HK-2 (cell line): ENCODE measurements at regions not wholly inside any gene's neighbourhood (a gene's known extent, or its start where the extent isn't known, plus 50 kb on each side); places are given as distances from the start of the nearest gene placed in this dataset.
"Not testable (repeated sequence)": the region's sequence is repeated elsewhere in the genome, so short reads cannot be mapped to it uniquely, and the experiment has no call there.

Experiments used
- DNase-seq: peaks from one replicate; pipeline ENCODE4 v3.0.0-alpha.2; 2018; ENCODE audit not compliant: unreplicated experiment

- DNase-seq: no peak
These were observed 144.0 kb upstream of the PHACTR3 start for GRCh38 chr20:59460352-59460751.

DNA sequence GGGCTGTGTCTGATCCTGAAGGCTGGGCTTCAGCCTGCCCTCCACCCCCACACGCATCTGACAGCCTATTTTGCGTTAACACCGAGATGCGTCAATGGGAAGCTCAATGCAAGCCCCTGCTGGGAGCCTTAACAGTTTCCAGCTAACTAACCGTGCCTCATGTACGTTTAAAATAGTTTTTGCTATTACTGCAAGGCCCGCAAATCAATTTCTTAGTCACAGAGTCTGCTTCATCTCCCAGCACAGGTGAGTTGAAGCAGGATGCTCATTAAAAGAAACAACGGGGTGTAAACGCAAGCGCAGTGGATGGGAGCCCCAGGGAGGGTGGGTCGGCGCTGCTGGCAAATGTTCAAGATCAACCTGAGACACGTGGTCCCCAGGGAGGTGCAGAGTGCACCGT lies 142.8 kb upstream of the PHACTR3 start:
- no peak for DNase-seq

- no peak for DNase-seq
These were observed 142.1 kb upstream of the PHACTR3 start for GRCh38 chr20:59462249-59462648.

- no peak for DNase-seq
These were observed 140.8 kb upstream of the PHACTR3 start for GRCh38 chr20:59463541-59463940.

- DNase-seq: no peak
These were observed 138.1 kb upstream of the PHACTR3 start for GRCh38 chr20:59466107-59466815.

DNA sequence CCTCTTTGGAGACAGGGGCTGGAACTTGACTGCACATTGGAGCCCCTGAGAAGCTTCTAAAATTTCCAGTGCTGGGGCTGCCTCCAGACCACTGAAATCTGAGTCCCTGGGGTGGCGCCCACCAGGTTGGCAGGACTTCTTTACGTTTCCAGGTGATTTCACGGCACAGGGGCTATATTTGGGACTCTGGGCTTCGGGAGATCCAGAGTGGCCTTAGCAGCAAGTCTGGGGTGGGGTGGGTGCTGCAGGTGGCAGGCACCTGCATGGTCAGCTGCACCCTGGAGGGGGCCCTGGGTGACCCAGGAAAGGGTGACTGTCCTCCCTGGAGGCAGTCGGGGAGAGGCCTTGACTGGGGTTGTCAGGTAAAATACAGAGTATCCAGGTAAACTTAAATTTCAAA lies 135.5 kb upstream of the PHACTR3 start:
- no peak for DNase-seq

DNA sequence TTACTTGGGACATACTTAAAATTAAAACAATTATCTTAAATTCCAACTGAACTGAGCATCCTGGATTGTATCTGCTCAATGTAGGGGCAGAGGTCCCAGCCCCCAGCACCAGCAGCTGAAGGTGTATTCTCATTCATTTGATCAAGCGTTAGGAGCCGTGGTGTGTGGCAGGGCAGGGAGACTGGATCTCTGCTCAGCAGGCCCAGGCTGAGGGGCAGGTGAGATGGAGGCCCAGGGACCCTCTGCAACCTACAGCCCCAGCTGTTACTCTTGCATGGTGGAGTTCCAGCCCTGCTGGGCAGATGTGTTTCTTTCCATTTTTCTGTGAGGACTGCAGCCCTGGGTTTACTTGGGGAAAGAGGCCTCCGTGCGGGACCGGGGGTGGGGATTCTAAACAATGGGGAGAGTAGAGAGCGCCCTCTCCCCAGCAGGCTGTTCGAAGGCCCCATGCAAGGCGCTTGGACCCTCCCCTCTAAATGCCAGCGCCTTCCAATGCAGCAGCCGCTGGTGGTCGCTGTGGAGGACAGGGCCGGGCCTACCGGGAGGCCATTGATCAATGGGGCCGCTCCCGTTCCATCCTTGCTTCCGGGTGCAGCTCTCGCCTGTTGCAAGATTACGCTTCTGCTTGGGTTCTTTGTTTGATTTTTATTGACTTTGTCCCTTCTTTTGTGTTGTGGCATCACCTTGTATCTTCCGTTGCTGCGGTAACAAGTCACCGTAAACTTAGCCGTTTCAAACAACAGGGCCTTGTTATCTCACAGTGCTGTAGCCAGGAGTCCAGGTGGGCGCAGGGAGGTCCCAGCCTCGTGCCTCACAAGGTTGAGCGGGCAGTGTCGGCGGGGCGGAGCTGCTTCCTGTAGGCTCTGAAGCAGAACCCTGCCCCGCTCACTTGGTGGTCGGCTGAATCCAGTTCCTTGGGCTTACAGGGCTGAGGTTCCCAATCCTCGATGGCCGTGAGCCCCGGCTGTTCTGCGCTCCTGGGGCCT lies 134.8 kb upstream of the PHACTR3 start:
- no peak for DNase-seq

- DNase-seq: no peak
These were observed 133.8 kb upstream of the PHACTR3 start for GRCh38 chr20:59470521-59470920.

GRCh38 chr20:59471653-59472421 lies 132.5 kb upstream of the PHACTR3 start:
- DNase-seq: no peak

DNA sequence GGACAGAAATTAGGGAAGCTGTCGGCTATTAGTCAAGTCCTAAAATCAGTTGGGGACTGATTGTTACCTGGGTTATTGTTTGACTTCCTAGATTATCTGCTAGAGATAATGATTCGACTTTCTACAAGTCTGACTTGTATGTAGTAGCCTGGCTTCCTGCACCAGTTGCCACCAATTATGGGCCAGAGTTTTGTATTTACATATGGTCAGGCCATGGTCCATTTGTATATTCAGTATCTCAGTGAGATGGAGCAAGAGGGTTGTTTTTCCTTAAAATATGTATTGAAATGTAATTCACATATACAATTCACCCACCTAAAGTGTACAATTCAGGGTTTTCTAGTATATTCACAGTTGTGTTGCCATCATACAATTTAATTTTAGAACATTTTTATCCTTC lies 130.6 kb upstream of the PHACTR3 start:
- DNase-seq: no peak

DNA sequence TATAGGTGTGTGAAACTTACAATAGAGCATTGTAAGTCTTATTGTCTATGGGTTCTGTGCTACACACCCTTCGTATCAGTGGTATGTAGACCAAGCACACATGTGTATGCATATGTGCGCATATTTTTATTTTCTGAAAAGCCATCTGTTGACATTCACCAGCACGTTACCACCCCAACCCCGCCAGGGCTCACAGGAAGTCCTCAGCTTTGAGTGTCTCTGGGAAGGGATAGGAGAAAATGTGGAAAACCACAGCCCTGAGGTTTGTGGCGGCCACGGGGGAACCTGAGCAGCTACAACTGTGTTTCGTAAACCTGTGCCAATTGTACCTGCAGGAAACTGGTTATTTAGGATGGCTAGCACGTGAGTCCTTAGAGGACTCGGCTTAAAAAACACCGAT lies 123.3 kb upstream of the PHACTR3 start:
- no peak for DNase-seq

GRCh38 chr20:59481477-59482018 lies 122.8 kb upstream of the PHACTR3 start:
- DNase-seq: no peak

DNA sequence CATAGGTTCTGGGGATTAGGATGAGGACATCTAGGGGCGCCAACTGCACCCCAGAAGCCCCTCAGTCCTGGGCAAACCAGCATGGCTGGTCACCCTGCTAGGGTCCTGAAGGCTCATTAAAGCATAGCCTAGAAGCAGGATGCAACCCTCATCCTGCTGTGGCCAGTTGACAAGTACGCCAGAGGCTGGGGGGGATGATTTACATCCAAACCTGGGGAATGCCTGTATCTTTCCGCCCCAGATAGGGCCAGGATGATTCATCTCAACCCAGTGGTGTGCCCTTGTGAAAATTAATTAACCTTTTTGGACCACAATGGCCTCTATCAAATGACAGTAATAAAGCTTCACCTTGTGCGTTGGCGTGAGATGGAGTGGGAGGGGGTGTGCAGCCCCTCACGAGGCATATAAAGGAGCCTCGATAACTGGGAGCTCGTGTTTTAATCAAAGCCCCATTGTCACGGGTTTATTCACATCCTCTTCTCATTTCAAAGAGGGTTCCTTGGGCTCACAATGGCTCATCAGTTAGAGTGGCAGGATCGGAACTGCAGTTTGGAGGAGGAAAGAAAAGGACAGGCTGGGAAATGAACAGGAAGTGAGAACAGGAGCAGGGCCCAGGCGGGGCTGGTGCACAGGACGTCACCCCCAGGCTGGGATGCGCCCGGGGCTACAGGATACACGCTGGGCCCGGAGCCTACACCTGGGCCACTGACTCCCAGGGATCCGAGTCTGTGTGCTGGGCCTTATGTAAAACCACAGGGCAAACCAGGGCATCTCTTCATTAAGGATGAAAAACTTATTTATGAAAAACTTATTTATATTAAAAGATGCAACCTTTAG lies 121.8 kb upstream of the PHACTR3 start:
- no peak for DNase-seq

DNA sequence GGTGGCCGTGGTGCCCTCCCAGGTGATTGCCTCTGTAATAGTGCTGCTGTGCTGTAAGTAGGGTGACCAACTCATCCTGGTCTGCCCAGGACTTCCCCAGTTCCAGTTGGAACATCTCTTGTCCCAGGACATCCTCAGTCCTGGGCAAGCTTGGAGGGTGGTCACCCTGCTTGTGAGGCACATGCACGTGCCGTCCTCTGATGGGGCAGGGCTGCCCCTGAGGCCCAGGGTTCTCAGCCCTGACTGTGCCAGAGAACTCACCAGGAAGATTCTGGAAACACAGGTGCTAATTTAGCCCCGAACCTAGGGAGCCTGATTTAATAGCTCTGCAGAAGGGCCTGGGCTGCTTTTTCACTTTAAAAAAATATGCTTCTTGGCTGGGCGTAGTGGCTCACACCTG lies 120.9 kb upstream of the PHACTR3 start:
- DNase-seq: no peak

DNA sequence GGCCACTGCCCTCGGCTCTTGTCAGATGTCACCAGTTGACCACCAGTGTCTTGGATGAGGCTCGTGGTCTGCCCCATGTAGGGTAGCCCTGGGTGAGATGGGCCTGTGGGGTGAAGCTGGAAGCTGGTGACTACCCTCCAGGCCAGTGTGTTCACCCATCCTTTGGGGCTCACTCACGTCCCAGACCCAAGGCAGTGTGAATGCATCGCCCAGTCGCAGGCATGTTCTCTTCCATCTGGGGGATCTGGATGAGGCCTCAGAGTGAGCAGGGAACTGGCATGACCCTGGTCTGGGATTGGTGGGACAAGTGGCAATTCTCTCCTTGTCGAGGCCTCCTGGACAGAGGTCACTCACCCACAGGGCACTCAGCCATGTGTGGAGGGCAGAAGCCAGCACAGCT lies 120.1 kb upstream of the PHACTR3 start:
- DNase-seq: no peak

GRCh38 chr20:59485576-59486454 lies 118.5 kb upstream of the PHACTR3 start:
- DNase-seq: no peak

GRCh38 chr20:59488459-59488858 lies 115.9 kb upstream of the PHACTR3 start:
- not testable (repeated sequence) for DNase-seq

GRCh38 chr20:59490196-59491004 lies 113.9 kb upstream of the PHACTR3 start:
- DNase-seq: not testable (repeated sequence)

GRCh38 chr20:59491884-59492283 lies 112.5 kb upstream of the PHACTR3 start:
- no peak for DNase-seq
